ENCODE measurements at regions not wholly inside any gene's neighbourhood (a gene's known extent, or its start where the extent isn't known, plus 50 kb on each side); places are given as distances from the start of the nearest gene placed in this dataset.

GRCh38 chr2:120509213-120509815, 163.4 kb downstream of the INHBB start:
- TF ChIP-seq JUNB (IDR thresholded peaks at IDR 0.05; ENCODE audit: unreplicated experiment), result no peak
- no peak; a peak in 1 of 4 replicates for TF ChIP-seq CTCF (conservative IDR thresholded peaks at IDR 0.05; ENCODE audit: low read depth in 2 of 2)
- no peak for TF ChIP-seq EZH2 (IDR thresholded peaks at IDR 0.05; ENCODE audit: low read depth, unreplicated experiment)
- TF ChIP-seq STAT1 (IDR thresholded peaks at IDR 0.05; ENCODE audit: unreplicated experiment), result no peak
- TF ChIP-seq NANOG (IDR thresholded peaks at IDR 0.05; ENCODE audit: borderline replicate concordance), result no peak
